ENCODE measurements at regions not wholly inside any gene's neighbourhood (a gene's known extent, or its start where the extent isn't known, plus 50 kb on each side); places are given as distances from the start of the nearest gene placed in this dataset.

- TF ChIP-seq CTCF (IDR thresholded peaks at IDR 0.05; ENCODE audit: poor library complexity) = no peak
- TF ChIP-seq EZH2phosphoT487 (IDR thresholded peaks at IDR 0.05; ENCODE audit: low read depth, severe bottlenecking, unreplicated experiment) = no peak
- TF ChIP-seq EZH2 (IDR thresholded peaks at IDR 0.05; ENCODE audit: borderline replicate concordance) = no peak
Measured at GRCh38 chr13:90889906-90890834, 457.3 kb upstream of the MIR17HG start.
